CD4-positive, alpha-beta T cell treated with Interleukin-12 subunit alpha and Interleukin-12 subunit beta, for 1 hour (primary cell): ENCODE measurements at regions not wholly inside any gene's neighbourhood (a gene's known extent, or its start where the extent isn't known, plus 50 kb on each side); places are given as distances from the start of the nearest gene placed in this dataset.

ENCODE experiments used
- DNase-seq: peaks from one replicate; pipeline ENCODE4 v3.0.0-alpha.2; 2020

DNA sequence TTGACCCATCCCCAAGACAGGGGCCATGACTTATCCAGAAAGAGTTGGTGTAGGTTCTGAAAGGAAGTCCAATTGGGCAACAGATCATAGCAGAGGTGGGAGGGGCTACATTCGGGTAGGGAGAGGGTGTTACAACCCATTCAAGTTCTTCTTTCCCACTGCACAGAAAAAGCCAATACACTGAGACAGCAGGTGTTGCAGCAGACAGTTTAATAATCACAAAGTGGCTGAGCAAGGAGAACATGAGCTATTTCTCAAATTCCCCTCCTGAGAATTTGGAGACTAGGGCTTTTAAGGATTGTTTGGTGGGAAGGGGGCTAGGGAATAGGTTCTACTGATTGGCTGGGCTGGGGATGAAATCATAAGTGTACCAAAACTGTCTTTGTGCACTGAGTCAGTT, 328.4 kb upstream of the POU3F1 start:
- no peak for DNase-seq

DNA sequence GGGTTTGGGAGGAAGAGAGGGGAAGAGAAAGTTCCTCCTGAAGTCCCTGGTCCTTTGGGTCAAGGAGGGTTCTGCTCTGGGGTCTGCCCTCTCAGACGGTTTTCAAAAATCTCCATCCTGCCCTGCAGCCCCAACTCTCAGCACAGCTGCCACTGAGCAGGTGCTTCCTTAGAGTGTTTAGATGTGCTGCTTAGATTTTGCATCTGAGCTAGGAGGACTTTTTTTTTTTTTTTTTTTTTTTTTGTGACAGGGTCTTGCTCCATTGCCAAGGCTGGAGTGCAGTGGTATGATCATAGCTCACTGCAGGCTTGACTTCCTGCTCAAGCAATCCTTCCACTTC, 324.9 kb upstream of the POU3F1 start:
- DNase-seq = no peak

- no peak for DNase-seq
These were observed 324.3 kb upstream of the POU3F1 start for GRCh38 chr1:38370716-38371504.

GRCh38 chr1:38365242-38365641, 318.6 kb upstream of the POU3F1 start:
- DNase-seq = no peak

GRCh38 chr1:38361566-38361965, 315.0 kb upstream of the POU3F1 start:
- no peak for DNase-seq

GRCh38 chr1:38360807-38361206, 314.2 kb upstream of the POU3F1 start:
- DNase-seq = no peak

- no peak for DNase-seq
These were observed 307.4 kb upstream of the POU3F1 start for GRCh38 chr1:38353956-38354355.

- DNase-seq = no peak
These were observed 306.3 kb upstream of the POU3F1 start for GRCh38 chr1:38352869-38353268.

GRCh38 chr1:38347446-38348175, 301.0 kb upstream of the POU3F1 start:
- DNase-seq = no peak

DNA sequence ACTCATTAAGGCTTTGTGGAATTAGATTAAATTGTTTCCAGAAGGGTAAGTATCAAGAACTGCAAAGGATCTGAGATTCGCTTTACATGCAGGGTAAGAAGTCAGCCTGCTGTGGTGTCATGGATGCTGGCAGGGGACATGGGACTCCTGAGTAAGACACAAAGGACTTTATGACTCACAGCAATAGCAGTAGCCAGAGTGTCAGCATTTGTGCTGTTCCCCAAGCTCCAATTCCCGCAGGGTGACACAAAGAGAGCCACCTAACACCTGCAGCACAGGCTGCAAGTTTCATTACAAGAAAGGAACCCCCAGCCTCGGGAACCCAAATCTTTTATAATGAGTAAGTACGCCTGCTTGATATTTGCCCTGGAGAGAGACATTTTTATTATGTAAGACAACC, 298.1 kb upstream of the POU3F1 start:
- no peak for DNase-seq

- DNase-seq = no peak
These were observed 295.1 kb upstream of the POU3F1 start for GRCh38 chr1:38341694-38342093.

- no peak for DNase-seq
These were observed 293.8 kb upstream of the POU3F1 start for GRCh38 chr1:38340409-38340808.

GRCh38 chr1:38337711-38338110, 291.1 kb upstream of the POU3F1 start:
- DNase-seq = no peak

DNA sequence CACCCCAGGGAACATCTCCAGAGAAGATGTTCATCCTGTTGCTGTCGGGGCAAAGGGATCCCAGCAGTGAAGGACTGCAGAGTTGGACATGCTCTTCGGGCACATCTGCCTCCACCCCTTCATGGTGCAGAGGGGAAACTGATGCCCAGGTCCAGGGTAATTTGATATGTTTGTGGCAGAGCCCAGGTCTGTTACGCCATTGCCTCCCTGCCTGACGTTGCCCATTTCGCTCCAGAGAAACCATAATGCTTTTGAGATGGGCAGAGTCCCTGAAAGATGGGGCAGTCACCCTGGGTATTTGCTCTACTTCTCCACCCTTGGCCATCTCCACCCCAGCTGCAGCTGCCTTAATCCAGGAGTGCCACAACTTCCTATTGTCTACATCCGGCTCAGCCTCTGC, 290.4 kb upstream of the POU3F1 start:
- no peak for DNase-seq

DNA sequence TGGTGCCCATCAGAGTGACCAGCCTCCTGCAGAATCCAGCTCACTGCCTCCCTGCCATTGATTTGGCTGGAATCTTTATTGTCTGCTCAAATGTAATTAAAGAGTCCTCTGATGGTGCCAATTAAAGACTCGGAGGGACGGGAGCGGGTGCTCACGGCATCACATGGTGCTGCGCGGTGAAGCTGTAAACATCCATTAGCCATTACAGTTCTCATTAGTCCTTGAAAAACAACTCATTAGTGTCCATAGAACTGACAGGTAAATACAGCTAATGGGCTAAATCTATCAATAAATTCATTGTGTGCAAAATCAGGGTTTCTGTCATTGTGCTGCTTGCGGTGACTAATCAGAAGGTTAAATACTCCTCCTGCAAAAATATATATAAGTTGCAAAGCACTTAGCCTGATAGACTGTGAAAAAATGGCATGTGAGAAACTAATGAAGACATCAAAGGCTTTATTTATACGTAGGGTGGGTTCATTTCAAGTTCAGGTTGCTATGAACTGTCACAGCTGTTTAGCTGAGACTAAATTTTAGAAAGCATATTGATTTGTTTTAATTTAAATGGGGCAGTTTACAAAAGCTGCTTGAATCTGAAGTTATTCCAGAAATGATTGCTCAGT, 289.8 kb upstream of the POU3F1 start:
- DNase-seq = no peak

- no peak for DNase-seq
These were observed 288.5 kb upstream of the POU3F1 start for GRCh38 chr1:38334930-38335592.

GRCh38 chr1:38332649-38333310, 286.2 kb upstream of the POU3F1 start:
- no peak for DNase-seq

GRCh38 chr1:38331496-38332210, 285.1 kb upstream of the POU3F1 start:
- DNase-seq = no peak

- DNase-seq = no peak
These were observed 284.2 kb upstream of the POU3F1 start for GRCh38 chr1:38330799-38331198.

DNA sequence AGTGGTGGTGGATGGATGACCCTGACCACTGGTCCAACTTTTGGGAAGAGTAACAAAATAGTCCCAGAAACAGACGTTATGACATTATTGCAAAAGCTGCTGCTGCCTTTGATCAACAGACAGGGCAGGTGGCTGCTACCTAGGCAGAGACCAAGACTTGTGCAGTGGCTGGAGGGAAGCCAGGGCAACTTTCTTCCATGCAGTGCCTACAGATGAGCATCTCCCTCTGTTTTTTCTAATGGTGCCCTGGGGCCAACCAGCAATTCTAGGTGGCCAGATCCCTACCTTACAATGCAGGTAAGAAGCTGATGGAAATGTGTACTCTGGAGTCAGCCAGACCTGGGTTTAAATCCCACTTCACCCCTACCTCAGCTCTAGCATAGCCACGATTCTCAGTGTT, 283.1 kb upstream of the POU3F1 start:
- DNase-seq = no peak

DNA sequence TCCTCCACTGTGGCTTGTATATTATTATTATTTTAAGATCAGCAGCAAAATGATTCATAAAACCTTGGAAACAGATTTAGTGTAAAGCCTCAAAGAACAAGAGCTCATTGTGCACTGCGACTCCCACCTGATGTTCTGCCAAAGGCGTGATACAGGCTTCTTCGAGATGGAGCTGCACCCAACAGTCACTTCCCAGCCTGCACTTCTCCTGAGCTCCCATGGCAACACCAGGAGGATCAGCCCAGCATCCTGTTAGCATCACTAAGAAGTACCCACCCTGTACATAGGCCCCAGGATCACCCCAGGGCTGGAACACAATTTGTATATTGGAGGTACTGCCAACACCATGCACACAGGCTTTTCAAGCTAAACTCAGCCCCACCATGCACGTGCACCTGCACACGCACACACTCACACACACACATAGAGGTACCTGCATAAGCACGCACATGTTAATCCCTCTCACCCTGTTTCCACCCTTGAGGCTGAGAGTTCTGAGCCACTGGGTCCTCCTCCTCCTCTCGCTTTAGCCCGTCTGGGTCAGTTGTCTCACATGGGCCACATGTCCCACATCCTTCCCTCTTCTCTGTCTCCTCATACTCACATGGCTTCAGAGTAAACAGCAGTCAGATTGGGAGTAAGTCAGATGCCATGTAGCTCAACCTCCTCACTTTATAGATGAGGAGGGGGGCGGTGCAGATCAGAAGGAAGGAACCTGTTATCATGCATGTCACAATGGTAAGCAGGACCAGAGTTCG, 281.9 kb upstream of the POU3F1 start:
- DNase-seq = no peak

GRCh38 chr1:38327559-38327973, 281.0 kb upstream of the POU3F1 start:
- no peak for DNase-seq
